OCI-LY7 (cell line): ENCODE measurements at regions not wholly inside any gene's neighbourhood (a gene's known extent, or its start where the extent isn't known, plus 50 kb on each side); places are given as distances from the start of the nearest gene placed in this dataset.

Experiments
- EZH2phosphoT487 ChIP-seq: fragments of 200-600 bp; sonication (generic); IDR thresholded peaks from 2 replicates; pipeline ENCODE4 v1.6.1; 2018; ENCODE audit warnings: low read depth, borderline replicate concordance, mild to moderate bottlenecking, mixed run types, antibody characterized with exemption, low read length, moderate library complexity, mixed read lengths
- TF ChIP-seq, protein P1 (sequence below): fragments of 200-600 bp; sonication (generic); conservative IDR thresholded peaks from 2 replicates; pipeline ENCODE4 v1.5.1; 2014; ENCODE audit warnings: mild to moderate bottlenecking, antibody characterized with exemption, low read length, moderate library complexity, mixed read lengths

DNA sequence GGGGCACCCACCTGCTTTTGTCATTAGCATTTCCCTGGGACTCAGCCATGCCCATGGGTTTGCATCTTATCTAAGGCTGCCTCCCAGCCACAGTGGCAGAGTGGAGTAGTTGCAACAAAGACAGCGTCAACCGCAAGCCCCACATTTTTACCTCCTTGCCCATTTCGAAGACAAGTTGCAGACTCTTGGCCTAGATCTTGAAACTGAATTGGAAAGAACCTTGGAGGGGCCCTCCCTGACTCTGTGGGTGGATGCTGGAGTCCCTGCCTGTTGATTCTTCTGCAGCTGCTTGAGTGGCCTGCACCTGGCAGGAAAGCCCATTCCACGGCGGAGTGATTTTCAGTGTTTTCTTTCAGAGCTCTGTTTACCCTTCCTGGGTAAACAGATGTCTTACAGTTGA lies 309.0 kb downstream of the VRK1 start:
- TF ChIP-seq, protein P1, sequence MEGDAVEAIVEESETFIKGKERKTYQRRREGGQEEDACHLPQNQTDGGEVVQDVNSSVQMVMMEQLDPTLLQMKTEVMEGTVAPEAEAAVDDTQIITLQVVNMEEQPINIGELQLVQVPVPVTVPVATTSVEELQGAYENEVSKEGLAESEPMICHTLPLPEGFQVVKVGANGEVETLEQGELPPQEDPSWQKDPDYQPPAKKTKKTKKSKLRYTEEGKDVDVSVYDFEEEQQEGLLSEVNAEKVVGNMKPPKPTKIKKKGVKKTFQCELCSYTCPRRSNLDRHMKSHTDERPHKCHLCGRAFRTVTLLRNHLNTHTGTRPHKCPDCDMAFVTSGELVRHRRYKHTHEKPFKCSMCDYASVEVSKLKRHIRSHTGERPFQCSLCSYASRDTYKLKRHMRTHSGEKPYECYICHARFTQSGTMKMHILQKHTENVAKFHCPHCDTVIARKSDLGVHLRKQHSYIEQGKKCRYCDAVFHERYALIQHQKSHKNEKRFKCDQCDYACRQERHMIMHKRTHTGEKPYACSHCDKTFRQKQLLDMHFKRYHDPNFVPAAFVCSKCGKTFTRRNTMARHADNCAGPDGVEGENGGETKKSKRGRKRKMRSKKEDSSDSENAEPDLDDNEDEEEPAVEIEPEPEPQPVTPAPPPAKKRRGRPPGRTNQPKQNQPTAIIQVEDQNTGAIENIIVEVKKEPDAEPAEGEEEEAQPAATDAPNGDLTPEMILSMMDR: no peak
- TF ChIP-seq EZH2phosphoT487: no peak
